KMS-11 (cell line): ENCODE measurements at regions not wholly inside any gene's neighbourhood (a gene's known extent, or its start where the extent isn't known, plus 50 kb on each side); places are given as distances from the start of the nearest gene placed in this dataset.

ENCODE experiments used
- H2AFZ ChIP-seq: fragments of 200-600 bp; sonication (generic); 2 replicates; pipeline ENCODE4 v1.6.1; 2016; ENCODE audit warnings: antibody characterized with exemption, mixed run types, low read depth
- H3K27ac ChIP-seq: fragments of 200-600 bp; sonication (generic); 2 replicates; pipeline ENCODE4 v1.6.1; 2016; ENCODE audit warnings: mild to moderate bottlenecking, mixed run types
- H3K27me3 ChIP-seq: fragments of 200-600 bp; sonication (generic); 2 replicates; pipeline ENCODE4 v1.6.1; 2017; ENCODE audit warnings: mild to moderate bottlenecking, low read depth, mixed run types, moderate library complexity; ENCODE audit not compliant: insufficient read depth
- H3K36me3 ChIP-seq: fragments of 200-600 bp; sonication (generic); 2 replicates; pipeline ENCODE4 v1.6.1; 2017; ENCODE audit warnings: mild to moderate bottlenecking, mixed run types; ENCODE audit not compliant: insufficient read depth
- H3K4me1 ChIP-seq: fragments of 200-600 bp; sonication (generic); 2 replicates; pipeline ENCODE4 v1.6.1; 2016; ENCODE audit warnings: mild to moderate bottlenecking, low read depth, mixed run types; ENCODE audit not compliant: poor library complexity, severe bottlenecking
- H3K4me2 ChIP-seq: fragments of 200-600 bp; sonication (generic); 2 replicates; pipeline ENCODE4 v1.7.0; 2016; ENCODE audit warnings: mild to moderate bottlenecking, mixed run types
- H3K4me3 ChIP-seq: fragments of 200-600 bp; sonication (generic); IDR thresholded peaks from 2 replicates; pipeline ENCODE4 v1.6.1; 2017; ENCODE audit warnings: low read depth, low read length, mixed read lengths; ENCODE audit not compliant: insufficient read depth
- H3K79me2 ChIP-seq: fragments of 200-600 bp; sonication (generic); 2 replicates; pipeline ENCODE4 v1.6.1; 2016; ENCODE audit warnings: low read depth, mixed run types; ENCODE audit not compliant: insufficient read depth
- H3K9ac ChIP-seq: fragments of 200-600 bp; sonication (generic); 2 replicates; pipeline ENCODE4 v1.6.1; 2016; ENCODE audit warnings: mild to moderate bottlenecking, mixed run types
- H4K20me1 ChIP-seq: fragments of 200-600 bp; sonication (generic); 2 replicates; pipeline ENCODE4 v1.6.1; 2016; ENCODE audit warnings: mild to moderate bottlenecking, mixed run types; ENCODE audit not compliant: insufficient read depth
- TF ChIP-seq, protein P1 (sequence below): fragments of 200-600 bp; sonication (generic); conservative IDR thresholded peaks from 2 replicates; pipeline ENCODE4 v1.6.1; 2017; ENCODE audit warnings: low read depth, mild to moderate bottlenecking, antibody characterized with exemption, low read length, moderate library complexity, mixed read lengths

DNA sequence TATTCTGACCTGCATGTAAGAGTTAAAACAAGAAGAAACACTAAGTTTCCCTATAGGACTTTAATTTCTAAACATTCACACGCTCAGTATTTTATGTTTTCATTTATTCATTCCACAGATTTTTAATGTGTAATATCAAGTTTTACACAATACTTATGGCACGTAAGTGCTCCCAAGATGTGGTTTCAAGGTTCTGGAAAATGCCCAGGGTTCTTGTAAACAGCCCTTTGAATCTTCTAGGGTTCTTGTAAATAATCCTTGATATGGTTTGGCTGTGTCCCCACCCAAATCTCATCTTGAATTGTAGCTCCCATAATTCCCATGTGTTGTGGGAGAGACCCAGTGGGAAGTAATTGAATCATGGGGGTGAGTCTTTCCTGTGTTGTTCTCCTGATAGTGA is 383.0 kb downstream of the TXNL1 start:
- no peaks in the 10 kb centered on the region for H3K36me3 ChIP-seq
- no peak overlapping the region for H3K4me3 ChIP-seq
- H2AFZ ChIP-seq: no peak overlapping the region
- H4K20me1 ChIP-seq: no peaks in the 10 kb centered on the region
- TF ChIP-seq, protein P1, sequence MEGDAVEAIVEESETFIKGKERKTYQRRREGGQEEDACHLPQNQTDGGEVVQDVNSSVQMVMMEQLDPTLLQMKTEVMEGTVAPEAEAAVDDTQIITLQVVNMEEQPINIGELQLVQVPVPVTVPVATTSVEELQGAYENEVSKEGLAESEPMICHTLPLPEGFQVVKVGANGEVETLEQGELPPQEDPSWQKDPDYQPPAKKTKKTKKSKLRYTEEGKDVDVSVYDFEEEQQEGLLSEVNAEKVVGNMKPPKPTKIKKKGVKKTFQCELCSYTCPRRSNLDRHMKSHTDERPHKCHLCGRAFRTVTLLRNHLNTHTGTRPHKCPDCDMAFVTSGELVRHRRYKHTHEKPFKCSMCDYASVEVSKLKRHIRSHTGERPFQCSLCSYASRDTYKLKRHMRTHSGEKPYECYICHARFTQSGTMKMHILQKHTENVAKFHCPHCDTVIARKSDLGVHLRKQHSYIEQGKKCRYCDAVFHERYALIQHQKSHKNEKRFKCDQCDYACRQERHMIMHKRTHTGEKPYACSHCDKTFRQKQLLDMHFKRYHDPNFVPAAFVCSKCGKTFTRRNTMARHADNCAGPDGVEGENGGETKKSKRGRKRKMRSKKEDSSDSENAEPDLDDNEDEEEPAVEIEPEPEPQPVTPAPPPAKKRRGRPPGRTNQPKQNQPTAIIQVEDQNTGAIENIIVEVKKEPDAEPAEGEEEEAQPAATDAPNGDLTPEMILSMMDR: no peak
- no peaks in the 10 kb centered on the region for H3K4me1 ChIP-seq
- no peak overlapping the region for H3K4me2 ChIP-seq
- no peaks in the 10 kb centered on the region for H3K79me2 ChIP-seq
- H3K9ac ChIP-seq: no peak overlapping the region
- H3K27me3 ChIP-seq: no peaks in the 10 kb centered on the region
- H3K27ac ChIP-seq: no peak overlapping the region

DNA sequence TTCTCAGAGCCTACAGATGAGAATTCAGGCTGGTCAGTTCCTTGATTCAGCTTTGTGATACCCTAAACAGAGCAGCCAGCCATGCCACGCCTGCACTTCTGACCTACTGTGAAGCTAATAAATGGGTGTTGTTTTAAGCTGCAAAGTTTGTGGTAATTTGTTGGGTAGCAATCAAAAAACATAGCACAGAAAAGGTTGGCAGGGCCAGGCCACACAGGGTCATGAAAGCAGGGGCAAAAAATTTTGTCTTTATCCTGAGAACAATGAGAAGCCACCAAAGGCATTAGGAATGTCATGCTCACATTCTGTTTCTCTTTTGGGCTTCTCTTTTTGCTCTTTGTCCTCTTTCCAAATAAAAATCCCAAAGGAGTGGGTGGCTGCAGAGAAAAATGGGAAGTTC is 385.9 kb downstream of the TXNL1 start:
- no peaks in the 10 kb centered on the region for H3K27me3 ChIP-seq
- no peak overlapping the region for H3K27ac ChIP-seq
- H4K20me1 ChIP-seq: no peaks in the 10 kb centered on the region
- H3K79me2 ChIP-seq: no peaks in the 10 kb centered on the region
- no peak overlapping the region for H3K4me3 ChIP-seq
- no peak overlapping the region for H3K4me2 ChIP-seq
- H3K9ac ChIP-seq: no peak overlapping the region
- H3K36me3 ChIP-seq: no peaks in the 10 kb centered on the region
- no peak overlapping the region for H2AFZ ChIP-seq
- peaks cover 3% of the 10 kb centered on the region for H3K4me1 ChIP-seq
- TF ChIP-seq, protein P1: no peak

DNA sequence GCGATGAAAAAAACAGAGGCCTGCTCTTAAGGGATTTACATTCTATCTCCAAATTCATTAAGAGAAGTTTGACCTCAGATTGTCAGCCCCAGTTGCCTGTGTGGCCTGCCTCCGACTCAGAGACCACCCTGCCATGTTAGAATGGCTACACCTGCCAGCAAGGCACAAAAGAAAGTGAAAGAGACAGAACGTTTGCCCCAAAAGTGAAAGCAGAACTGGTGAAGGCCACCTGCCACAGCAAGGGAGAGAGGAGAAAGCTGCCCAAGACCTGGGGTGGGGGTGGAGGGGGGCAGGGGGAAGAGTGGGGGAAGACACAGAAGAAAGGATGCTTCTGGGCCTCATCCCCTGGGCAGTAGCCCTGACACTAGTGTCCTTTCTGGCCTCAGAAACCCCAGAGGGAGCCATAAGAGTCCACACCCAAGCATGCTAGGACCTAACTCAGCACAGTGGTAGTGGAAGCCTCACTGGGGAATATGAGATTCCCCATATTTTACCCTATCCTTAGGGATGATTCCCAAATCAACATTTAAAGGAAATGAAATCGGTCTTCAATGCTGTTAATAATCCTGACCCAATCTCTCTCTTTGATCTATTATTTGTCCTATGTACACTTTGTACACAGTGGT is 389.7 kb downstream of the TXNL1 start:
- H3K4me3 ChIP-seq: no peak overlapping the region
- H3K27ac ChIP-seq: no peak overlapping the region
- H3K36me3 ChIP-seq: no peaks in the 10 kb centered on the region
- no peaks in the 10 kb centered on the region for H4K20me1 ChIP-seq
- H3K4me1 ChIP-seq: peaks cover 3% of the 10 kb centered on the region
- no peak overlapping the region for H3K9ac ChIP-seq
- no peaks in the 10 kb centered on the region for H3K27me3 ChIP-seq
- no peak overlapping the region for H2AFZ ChIP-seq
- TF ChIP-seq, protein P1: no peak
- H3K4me2 ChIP-seq: no peak overlapping the region
- no peaks in the 10 kb centered on the region for H3K79me2 ChIP-seq

DNA sequence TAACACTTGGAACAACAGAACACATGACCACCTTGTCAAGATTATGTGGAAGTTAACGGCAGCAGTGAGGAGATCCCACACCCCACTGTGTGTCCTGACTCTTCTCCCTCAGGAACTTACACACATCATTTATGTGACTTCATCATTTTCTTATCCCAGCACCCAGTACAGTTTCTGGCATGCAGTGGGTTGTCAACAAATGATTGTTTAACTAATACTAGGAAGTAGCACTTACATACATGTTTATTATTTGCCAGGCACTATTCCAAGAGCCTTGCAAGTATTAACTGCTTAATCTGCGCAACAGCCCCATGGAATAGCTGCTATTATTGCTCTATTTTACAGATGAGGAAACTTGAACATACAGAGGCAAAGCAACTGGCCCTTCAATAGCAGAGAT is 391.5 kb downstream of the TXNL1 start:
- no peak overlapping the region for H3K27ac ChIP-seq
- no peak overlapping the region for H2AFZ ChIP-seq
- H4K20me1 ChIP-seq: no peaks in the 10 kb centered on the region
- no peak overlapping the region for H3K9ac ChIP-seq
- peaks cover 3% of the 10 kb centered on the region for H3K4me1 ChIP-seq
- H3K36me3 ChIP-seq: no peaks in the 10 kb centered on the region
- H3K27me3 ChIP-seq: no peaks in the 10 kb centered on the region
- H3K4me2 ChIP-seq: no peak overlapping the region
- H3K4me3 ChIP-seq: no peak overlapping the region
- no peaks in the 10 kb centered on the region for H3K79me2 ChIP-seq
- TF ChIP-seq, protein P1: no peak
